Neural cell (in vitro differentiated cells): ENCODE measurements at regions not wholly inside any gene's neighbourhood (a gene's known extent, or its start where the extent isn't known, plus 50 kb on each side); places are given as distances from the start of the nearest gene placed in this dataset.

Experiments used
- EP300 ChIP-seq: fragments of 450-650 bp; conservative IDR thresholded peaks from 2 replicates; pipeline ENCODE4 v1.6.1; 2014; ENCODE audit warnings: antibody characterized with exemption, mild to moderate bottlenecking, moderate library complexity; ENCODE audit not compliant: poor library complexity, severe bottlenecking
- POLR2AphosphoS5 ChIP-seq: IDR thresholded peaks from 2 replicates; pipeline ENCODE4 v1.6.1; 2012
- SMC3 ChIP-seq: fragments of 450-650 bp; conservative IDR thresholded peaks from 2 replicates; pipeline ENCODE4 v1.6.1; 2014; ENCODE audit warnings: antibody characterized with exemption, mild to moderate bottlenecking, moderate library complexity; ENCODE audit not compliant: poor library complexity
- TF ChIP-seq, protein P1 (sequence below): fragments of 450-650 bp; IDR thresholded peaks from 2 replicates; pipeline ENCODE4 v1.5.1; 2014; ENCODE audit warnings: antibody characterized with exemption, mild to moderate bottlenecking, moderate library complexity; ENCODE audit not compliant: poor library complexity, severe bottlenecking

DNA sequence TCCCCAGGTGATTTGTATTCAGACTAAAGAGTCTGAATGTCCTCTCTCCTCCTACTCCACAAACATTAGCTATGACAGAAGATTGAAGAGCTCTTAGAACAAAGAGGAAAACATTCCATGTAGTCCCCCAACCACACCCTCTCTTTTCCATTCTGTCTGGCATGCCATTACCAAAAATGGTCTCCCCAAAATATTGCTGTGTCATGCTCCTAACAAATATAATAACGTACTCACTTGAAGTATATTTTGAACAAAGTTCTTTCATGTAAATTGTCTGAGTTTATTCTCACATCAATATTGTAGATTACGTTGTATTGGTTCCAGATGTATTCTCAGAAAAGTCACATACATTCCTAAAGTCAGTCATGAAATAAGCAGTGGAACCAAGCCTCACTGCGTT, 467.3 kb upstream of the IRAK1BP1 start:
- TF ChIP-seq, protein P1, sequence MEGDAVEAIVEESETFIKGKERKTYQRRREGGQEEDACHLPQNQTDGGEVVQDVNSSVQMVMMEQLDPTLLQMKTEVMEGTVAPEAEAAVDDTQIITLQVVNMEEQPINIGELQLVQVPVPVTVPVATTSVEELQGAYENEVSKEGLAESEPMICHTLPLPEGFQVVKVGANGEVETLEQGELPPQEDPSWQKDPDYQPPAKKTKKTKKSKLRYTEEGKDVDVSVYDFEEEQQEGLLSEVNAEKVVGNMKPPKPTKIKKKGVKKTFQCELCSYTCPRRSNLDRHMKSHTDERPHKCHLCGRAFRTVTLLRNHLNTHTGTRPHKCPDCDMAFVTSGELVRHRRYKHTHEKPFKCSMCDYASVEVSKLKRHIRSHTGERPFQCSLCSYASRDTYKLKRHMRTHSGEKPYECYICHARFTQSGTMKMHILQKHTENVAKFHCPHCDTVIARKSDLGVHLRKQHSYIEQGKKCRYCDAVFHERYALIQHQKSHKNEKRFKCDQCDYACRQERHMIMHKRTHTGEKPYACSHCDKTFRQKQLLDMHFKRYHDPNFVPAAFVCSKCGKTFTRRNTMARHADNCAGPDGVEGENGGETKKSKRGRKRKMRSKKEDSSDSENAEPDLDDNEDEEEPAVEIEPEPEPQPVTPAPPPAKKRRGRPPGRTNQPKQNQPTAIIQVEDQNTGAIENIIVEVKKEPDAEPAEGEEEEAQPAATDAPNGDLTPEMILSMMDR, result no peak
- TF ChIP-seq EP300, result no peak
- TF ChIP-seq POLR2AphosphoS5, result no peak
- no peak for TF ChIP-seq SMC3
